GM19467 (cell line): ENCODE measurements at regions not wholly inside any gene's neighbourhood (a gene's known extent, or its start where the extent isn't known, plus 50 kb on each side); places are given as distances from the start of the nearest gene placed in this dataset.
A peak's percentile ranks its signal among the peaks of the same experiment; 100 is the strongest.

Experiments
- ATAC-seq: cut with Tn5 transposase; IDR thresholded peaks from one replicate; pipeline ENCODE4 v1.9.1; 2021; ENCODE audit warnings: mild to moderate bottlenecking, moderate library complexity; ENCODE audit not compliant: unreplicated experiment

DNA sequence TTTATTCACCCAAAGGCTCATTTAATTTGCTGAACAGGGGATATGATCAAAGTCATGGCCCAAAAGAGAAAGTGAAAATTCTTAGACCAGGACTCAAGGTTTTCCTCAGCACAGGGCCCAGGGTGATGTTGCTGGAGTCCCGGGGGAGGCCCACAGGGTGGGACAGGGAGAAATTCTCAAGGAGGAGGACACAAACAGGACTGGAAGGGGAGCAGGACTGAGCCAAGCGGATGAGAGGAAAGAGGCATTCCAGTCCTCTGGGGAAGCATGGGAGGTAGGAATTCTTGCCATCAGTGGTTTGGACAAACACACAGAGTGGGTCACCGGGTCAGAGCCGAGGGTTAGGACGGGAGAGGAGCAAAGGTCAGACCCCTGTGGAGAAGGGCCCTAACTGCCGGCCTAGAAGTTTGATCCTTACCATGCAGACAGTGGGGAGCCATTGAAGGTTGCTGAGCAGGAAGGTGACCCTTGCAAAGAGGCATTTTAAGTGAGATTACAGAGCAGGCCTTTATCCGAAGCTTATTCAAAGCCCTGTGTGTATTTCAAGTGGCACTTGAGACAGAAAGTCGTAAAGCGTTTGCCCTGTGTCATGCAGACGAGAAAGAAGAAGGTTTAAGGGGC lies 68.4 kb upstream of the PTGR2 start:
- ATAC-seq = no peak

DNA sequence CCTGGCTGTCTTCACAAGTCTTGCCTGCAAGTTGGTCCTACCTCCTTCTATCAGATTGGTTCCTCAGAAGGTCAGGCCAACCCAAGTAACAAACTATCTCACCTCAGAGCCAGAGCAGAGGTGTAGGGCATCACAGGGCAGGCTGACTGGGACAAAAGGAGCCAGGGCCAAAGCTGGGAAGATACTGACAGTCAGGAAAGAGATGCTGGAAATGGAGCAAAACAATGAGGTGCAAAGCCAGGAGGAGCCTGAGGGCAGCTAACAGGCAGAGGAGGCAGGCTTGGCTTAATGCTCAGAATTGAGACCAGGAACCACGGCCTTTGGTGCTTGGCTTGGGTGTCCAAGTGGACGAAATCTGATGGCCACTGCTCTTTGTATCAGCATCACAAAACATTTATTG lies 68.4 kb upstream of the PNMA1 start:
- ATAC-seq = no peak

DNA sequence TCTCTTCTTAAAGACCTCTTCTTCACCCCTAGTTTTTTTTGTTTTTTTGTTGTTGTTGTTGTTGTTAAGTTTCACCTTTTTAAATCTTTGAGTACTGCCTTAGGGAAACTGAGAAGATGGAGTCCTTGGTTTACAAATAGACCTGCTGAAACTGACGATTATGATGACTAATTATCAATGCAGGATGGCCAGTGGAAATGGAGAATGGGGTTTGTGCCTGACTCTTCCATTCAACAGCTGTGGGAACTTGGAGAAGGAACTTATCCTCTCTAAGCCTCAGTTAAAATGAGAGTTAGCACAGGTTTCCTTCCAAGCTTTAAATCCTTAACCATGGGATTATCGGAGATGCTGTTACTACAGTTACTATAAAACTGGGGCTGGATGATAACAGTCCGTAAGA lies 66.7 kb upstream of the PNMA1 start:
- no peak for ATAC-seq

GRCh38 chr14:73780391-73780790 lies 66.2 kb upstream of the PNMA1 start:
- ATAC-seq = no peak

DNA sequence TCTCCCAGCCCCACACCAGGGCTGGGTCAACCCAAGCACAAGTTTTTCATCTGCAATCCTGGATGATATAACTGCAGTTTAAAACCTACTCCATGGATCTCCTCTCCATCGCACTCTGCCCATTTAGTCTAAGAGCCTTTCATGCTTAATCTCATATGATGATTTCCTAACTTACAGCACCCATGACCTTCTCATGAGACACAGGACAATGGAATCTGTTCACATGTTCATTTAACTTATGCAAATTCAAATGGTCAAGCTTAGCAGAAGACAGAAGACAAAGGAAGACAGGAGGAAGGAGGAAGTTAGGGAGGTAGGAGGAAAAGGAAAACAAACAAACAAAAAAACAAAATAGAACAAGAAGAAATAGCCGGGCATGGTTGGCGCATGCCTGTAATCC lies 64.6 kb upstream of the PNMA1 start:
- ATAC-seq = no peak

GRCh38 chr14:73777420-73777819 lies 63.2 kb upstream of the PNMA1 start:
- no peak for ATAC-seq

- ATAC-seq = no peak
These were observed 62.0 kb upstream of the PNMA1 start for GRCh38 chr14:73776194-73776537.

DNA sequence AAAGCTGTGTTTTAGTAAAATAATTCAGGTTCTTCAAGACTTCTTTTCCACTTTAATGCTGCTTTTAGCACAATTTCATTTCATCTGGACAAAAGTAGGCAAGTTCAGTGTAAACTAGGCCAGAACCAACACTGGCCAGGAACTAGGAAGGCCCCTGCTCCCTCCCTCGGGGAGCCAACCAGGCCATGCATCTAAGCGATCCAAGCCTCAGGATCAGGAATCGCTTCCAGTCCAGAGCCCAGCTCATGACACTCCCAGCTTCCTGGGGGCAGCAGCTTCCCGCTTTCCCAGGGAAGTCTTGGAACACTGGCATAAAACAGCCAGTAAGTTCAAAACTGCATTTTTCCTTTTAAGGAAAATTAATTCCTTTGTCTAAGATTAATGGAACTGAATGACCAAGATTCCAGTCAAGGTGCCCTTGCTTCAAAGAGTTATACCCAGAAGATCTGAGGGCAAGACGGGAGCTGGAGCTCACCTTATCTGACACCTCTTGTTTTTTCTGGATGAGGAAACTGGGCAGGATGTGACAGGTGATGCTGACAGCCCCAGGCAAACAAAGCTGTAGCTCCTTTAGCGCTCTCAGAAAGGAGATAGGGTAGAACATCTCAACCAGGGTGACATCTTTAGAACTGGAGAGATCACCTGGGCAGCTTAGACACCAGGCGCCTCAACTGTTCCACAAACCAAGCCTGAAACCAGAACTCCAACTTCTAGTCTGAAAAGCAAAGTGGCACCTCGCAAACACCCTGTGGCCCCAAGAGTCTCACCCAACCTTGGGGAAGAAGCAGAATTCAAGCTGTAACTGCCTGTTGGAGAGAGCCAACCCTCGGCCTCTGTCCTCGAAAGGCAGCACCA lies 61.4 kb upstream of the PNMA1 start:
- ATAC-seq = no peak

GRCh38 chr14:73774671-73775070 lies 60.5 kb upstream of the PNMA1 start:
- no peak for ATAC-seq

- ATAC-seq = no peak
These were observed 60.0 kb upstream of the PNMA1 start for GRCh38 chr14:73774241-73774570.

GRCh38 chr14:73773441-73774240 lies 59.5 kb upstream of the PNMA1 start:
- no peak for ATAC-seq

- peak; percentile 45 for ATAC-seq
These were observed 57.9 kb upstream of the PNMA1 start for GRCh38 chr14:73771848-73772638.

DNA sequence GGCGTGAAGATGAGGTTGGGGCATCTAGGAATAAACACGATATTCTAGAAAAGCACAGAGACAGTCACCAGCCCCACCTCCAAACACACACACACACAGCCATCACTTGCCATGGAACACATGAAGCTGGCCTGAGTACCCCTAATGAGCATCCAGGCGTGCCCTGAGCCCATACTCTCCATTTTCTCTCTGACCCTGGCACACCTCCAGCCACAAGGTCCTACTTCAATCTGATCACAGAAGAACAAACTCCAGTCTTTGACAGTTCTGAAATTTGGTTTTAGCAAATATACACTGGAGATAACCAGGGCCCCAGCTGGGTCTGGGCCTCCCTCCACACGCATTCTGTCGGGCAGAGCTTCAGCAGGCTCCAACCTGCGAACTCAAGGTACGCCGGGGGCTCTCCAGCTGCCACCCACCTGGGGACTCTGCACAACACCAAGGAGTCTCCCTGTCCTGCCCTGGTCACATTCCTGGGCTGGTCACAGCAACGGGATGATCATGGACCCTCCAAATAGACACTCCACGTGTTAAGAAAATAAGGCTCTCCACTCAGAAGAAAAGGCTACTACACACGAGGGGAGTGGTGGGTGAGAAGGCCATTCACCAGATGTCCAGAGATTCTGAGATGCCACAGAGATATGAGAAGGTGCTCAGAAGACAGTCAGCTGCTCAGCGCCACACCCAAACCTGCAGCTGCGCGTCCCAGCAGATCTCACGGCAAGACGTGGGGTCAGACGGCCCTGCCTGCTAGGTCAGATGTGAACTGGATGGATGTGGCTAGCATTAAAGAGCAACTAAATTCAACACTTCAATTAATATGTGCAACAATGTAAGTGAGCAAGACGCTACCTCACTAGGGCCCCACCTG lies 57.0 kb upstream of the PNMA1 start:
- ATAC-seq = peak; percentile 3

DNA sequence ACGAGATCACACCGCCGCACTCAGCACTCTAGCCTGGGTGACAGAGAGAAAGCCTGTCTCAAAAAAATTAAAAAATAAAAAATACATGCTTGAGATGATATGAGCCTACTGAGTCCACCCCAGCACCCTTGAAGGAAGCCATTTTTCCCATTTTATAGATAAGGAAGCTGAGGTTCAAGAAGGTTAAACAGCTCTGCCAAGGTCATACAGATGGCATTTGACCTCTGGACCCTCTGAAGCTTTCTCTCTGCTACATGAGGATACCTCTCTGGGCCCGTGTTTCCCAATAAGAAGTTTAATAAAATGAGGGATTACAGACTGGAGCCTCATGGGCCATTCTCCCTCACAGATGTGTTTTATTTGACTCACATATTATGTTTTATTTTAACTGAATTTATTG lies 53.9 kb upstream of the PNMA1 start:
- ATAC-seq = no peak

- ATAC-seq = no peak
These were observed 50.5 kb upstream of the PNMA1 start for GRCh38 chr14:73764406-73765280.
